ENCODE measurements at regions not wholly inside any gene's neighbourhood (a gene's known extent, or its start where the extent isn't known, plus 50 kb on each side); places are given as distances from the start of the nearest gene placed in this dataset.

DNA sequence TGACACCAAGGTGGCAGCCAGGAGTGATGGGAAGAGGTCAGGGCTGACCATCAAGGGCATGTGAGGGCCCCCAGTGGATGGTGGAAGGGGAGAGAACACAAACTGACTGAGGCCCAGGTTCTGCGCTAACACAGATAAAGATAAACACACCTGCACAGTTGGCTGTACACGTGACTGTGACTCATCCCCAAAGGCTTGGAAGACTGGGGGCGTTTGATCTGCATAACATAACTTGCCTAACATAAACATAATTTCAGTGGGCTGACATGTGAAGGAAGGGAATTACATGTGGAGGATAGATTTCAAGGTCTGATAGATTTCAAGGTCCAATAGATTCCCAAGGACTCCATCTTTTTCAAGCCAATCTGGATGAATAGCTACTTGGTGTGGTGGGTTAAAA lies 100.9 kb upstream of the TNRC6C start:
- no peaks in the 10 kb centered on the region for H3K4me1 ChIP-seq (ENCODE audit: insufficient read depth)
- H3K36me3 ChIP-seq, result no peaks in the 10 kb centered on the region
- H3K27me3 ChIP-seq, result no peaks in the 10 kb centered on the region
- DNase-seq, result no peak
- no peak overlapping the region for H3K4me3 ChIP-seq
- no peak overlapping the region for H3K27ac ChIP-seq
- 54 to 66% (median 59%) methylated on average over 3 of the region's 3 CpGs for WGBS, 3 donors
- intact Hi-C loops (cut with DNase I), result no loop called here
- H3K9me3 ChIP-seq, result no peaks in the 10 kb centered on the region
- TF ChIP-seq EP300 (IDR thresholded peaks at IDR 0.05) (no peak), POLR2A (IDR thresholded peaks at IDR 0.05) (no peak), CTCF (IDR thresholded peaks at IDR 0.05) (no peak)

DNA sequence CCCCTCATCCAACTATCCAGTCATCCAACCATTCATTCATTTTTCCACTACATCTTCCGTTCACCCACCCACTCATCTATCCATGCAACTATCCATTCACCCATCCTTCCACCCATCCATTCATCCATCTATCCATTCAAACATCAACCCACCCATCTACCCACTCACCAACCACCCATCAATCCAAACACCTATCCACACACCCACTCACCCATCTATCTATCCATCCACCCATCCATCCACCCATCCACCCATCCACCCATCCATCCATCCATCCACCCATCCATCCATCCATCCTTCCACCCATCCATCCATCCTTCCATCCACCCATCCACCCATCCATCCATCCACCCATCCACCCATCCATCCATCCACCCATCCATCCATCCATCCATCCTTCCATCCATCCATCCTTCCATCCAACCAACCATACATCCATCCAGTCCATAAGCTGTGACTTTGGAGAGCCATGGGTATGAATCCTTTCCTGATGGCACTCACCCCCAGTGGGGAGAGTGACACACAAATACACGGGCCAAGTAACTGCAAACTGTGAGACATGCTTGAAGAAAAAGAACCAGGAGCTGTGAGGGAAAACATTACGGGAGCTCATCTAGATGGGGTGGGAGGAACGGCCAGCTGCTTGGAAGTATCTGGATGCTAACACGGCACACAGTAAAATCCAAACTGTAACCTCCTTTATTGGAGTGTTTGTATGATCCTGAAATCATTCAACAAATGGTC lies 100.0 kb upstream of the TNRC6C start:
- no peaks in the 10 kb centered on the region for H3K4me1 ChIP-seq (ENCODE audit: insufficient read depth)
- H3K4me3 ChIP-seq, result no peak overlapping the region
- H3K27ac ChIP-seq, result no peak overlapping the region
- 62 to 69% (median 67%) methylated on average over 5 of the region's 5 CpGs for WGBS, 3 donors
- TF ChIP-seq POLR2A (IDR thresholded peaks at IDR 0.05) (no peak), EP300 (IDR thresholded peaks at IDR 0.05) (no peak), CTCF (IDR thresholded peaks at IDR 0.05) (no peak)
- DNase-seq, result no peak
- intact Hi-C loops (cut with DNase I), result no loop called here
- no peaks in the 10 kb centered on the region for H3K9me3 ChIP-seq
- no peaks in the 10 kb centered on the region for H3K36me3 ChIP-seq
- no peaks in the 10 kb centered on the region for H3K27me3 ChIP-seq

- no peak for TF ChIP-seq EP300 (IDR thresholded peaks at IDR 0.05)
- no peak for TF ChIP-seq CTCF (IDR thresholded peaks at IDR 0.05)
- no peak for TF ChIP-seq POLR2A (IDR thresholded peaks at IDR 0.05)
- H3K27ac ChIP-seq, result no peak overlapping the region
- no peaks in the 10 kb centered on the region for H3K4me1 ChIP-seq (ENCODE audit: insufficient read depth)
- no peaks in the 10 kb centered on the region for H3K36me3 ChIP-seq
- no peaks in the 10 kb centered on the region for H3K27me3 ChIP-seq
- H3K9me3 ChIP-seq, result no peaks in the 10 kb centered on the region
- no peak for DNase-seq
- WGBS, 3 donors, result 44 to 66% (median 47%) methylated on average over 7 of the region's 7 CpGs
- no peak overlapping the region for H3K4me3 ChIP-seq
- intact Hi-C loops (cut with DNase I), result no loop called here
Measured at GRCh38 chr17:77859035-77859810, 99.3 kb upstream of the TNRC6C start.

- Histone ChIP-seq H3K4me3 (no peak overlapping the region), H3K4me1 (ENCODE audit: insufficient read depth) (peaks cover 6% of the 10 kb centered on the region), H3K27me3 (no peaks in the 10 kb centered on the region), H3K36me3 (no peaks in the 10 kb centered on the region), H3K27ac (no peak overlapping the region), H3K9me3 (no peaks in the 10 kb centered on the region)
- WGBS, 3 donors, result 90 to 97% (median 93%) methylated on average over 1 of the region's 1 CpG
- intact Hi-C loops (cut with DNase I), result no loop called here
- DNase-seq, result no peak
- TF ChIP-seq CTCF (IDR thresholded peaks at IDR 0.05), result no peak
- no peak for TF ChIP-seq POLR2A (IDR thresholded peaks at IDR 0.05)
- TF ChIP-seq EP300 (IDR thresholded peaks at IDR 0.05), result no peak
Measured at GRCh38 chr17:77861133-77861695, 97.3 kb upstream of the TNRC6C start.
